ENCODE measurements at regions not wholly inside any gene's neighbourhood (a gene's known extent, or its start where the extent isn't known, plus 50 kb on each side); places are given as distances from the start of the nearest gene placed in this dataset.

DNA sequence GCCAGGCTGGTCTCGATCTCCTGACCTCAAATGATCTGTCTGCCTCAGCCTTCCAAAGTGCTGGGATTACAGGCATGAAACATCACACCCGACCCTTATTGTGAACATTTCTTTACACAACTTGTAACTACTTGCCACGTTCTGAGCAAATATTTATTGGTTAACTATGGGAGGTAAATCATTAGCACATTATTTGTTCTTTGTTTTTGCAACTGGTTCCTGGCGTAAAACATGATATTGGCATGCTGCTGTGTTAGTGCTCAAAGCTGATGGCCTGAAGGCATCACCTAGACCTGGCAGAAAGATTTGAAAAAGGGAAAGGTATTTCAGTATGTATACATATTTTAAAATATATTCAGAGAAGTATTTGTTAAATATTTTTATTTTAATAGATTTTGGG, 438.3 kb upstream of the PRKX start (continued):
- TF ChIP-seq EZH2 (IDR thresholded peaks at IDR 0.05; ENCODE audit: borderline replicate concordance, insufficient read depth, low read length, poor library complexity, severe bottlenecking): no peak

DNA sequence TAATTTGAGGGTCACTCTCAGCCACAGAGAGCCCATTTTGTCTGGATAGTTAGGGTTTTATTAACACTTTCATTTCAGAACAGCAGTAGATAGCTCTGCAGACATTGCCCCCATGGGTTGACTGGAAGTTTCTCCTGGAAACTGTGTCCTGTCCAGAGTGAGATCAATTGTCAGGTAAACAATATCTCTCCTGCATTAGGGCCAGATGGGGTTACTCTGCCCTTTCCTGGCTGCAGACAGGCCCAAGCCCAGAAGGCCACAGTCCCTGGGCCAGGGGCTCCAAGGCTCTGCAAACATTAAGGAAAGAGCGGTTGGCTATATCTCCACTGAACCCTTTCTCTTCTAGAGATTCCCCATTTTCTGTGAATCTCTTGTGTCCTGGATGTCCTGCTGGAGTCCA, 436.8 kb upstream of the PRKX start:
- H3K36me3 ChIP-seq (ENCODE audit: insufficient read depth, low read length): no peaks in the 10 kb centered on the region
- no peaks in the 10 kb centered on the region for H3F3A ChIP-seq (ENCODE audit: insufficient read depth, low read length, poor library complexity, severe bottlenecking)
- H3K4me3 ChIP-seq (ENCODE audit: low read length): no peak overlapping the region
- H4K20me1 ChIP-seq (ENCODE audit: insufficient read depth): no peaks in the 10 kb centered on the region
- TF ChIP-seq MXI1 (conservative IDR thresholded peaks at IDR 0.05; ENCODE audit: poor library complexity, severe bottlenecking): no peak
- no peak for TF ChIP-seq TAF1 (IDR thresholded peaks at IDR 0.05; ENCODE audit: low read depth)
- no peak for TF ChIP-seq POLR2AphosphoS5 (IDR thresholded peaks at IDR 0.05)
- no peak for TF ChIP-seq SMC3 (conservative IDR thresholded peaks at IDR 0.05; ENCODE audit: poor library complexity)
- TF ChIP-seq EP300 (conservative IDR thresholded peaks at IDR 0.05; ENCODE audit: poor library complexity, severe bottlenecking): no peak
- TF ChIP-seq RAD21 (conservative IDR thresholded peaks at IDR 0.05): no peak
- no peak for TF ChIP-seq REST (IDR thresholded peaks at IDR 0.05; ENCODE audit: borderline replicate concordance)
- no peak for TF ChIP-seq EZH2 (IDR thresholded peaks at IDR 0.05; ENCODE audit: borderline replicate concordance, insufficient read depth, low read length, poor library complexity, severe bottlenecking)
- TF ChIP-seq, protein P1, sequence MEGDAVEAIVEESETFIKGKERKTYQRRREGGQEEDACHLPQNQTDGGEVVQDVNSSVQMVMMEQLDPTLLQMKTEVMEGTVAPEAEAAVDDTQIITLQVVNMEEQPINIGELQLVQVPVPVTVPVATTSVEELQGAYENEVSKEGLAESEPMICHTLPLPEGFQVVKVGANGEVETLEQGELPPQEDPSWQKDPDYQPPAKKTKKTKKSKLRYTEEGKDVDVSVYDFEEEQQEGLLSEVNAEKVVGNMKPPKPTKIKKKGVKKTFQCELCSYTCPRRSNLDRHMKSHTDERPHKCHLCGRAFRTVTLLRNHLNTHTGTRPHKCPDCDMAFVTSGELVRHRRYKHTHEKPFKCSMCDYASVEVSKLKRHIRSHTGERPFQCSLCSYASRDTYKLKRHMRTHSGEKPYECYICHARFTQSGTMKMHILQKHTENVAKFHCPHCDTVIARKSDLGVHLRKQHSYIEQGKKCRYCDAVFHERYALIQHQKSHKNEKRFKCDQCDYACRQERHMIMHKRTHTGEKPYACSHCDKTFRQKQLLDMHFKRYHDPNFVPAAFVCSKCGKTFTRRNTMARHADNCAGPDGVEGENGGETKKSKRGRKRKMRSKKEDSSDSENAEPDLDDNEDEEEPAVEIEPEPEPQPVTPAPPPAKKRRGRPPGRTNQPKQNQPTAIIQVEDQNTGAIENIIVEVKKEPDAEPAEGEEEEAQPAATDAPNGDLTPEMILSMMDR (IDR thresholded peaks at IDR 0.05; ENCODE audit: poor library complexity, severe bottlenecking): no peak
- no peak overlapping the region for H2AFZ ChIP-seq (ENCODE audit: low read depth, low read length)
- no peaks in the 10 kb centered on the region for H3K79me2 ChIP-seq (replicated peaks; ENCODE audit: insufficient read depth, low read length)
- no peak overlapping the region for H3K27ac ChIP-seq (ENCODE audit: low read length)
- H3K9me2 ChIP-seq (ENCODE audit: insufficient read depth, low read length): no peaks in the 10 kb centered on the region
- H3K4me2 ChIP-seq (ENCODE audit: low read length): no peak overlapping the region
- no peak overlapping the region for H3K9ac ChIP-seq (ENCODE audit: low read length)
- no peaks in the 10 kb centered on the region for H3K27me3 ChIP-seq (ENCODE audit: insufficient read depth, low read depth, low read length)
- H3K9me3 ChIP-seq (ENCODE audit: low read length): no peaks in the 10 kb centered on the region

DNA sequence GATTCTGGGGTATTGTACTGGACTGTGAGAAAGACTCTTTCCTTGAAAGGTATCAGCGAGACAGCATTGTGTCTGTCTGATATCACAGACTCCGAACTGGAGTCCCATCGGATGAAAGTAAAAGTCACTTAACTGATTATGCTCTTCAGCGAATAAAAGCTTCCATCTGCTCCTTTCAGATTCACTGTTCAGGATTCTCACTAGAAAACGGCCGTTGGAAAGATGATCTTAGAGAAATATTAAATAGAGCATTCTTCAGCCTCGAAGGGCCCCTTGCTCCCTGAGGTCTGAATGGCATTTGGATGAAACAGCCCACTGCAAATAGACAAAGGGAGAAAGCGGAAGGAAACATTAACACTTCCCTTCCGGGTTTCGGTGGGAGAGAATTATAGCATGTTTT, 416.2 kb upstream of the PRKX start:
- Histone ChIP-seq H3K9me3 (ENCODE audit: low read length) (no peaks in the 10 kb centered on the region), H3K79me2 (replicated peaks; ENCODE audit: insufficient read depth, low read length) (no peaks in the 10 kb centered on the region), H3K27ac (ENCODE audit: low read length) (no peak overlapping the region), H2AFZ (ENCODE audit: low read depth, low read length) (no peak overlapping the region), H3K9me2 (ENCODE audit: insufficient read depth, low read length) (no peaks in the 10 kb centered on the region), H3K27me3 (ENCODE audit: insufficient read depth, low read depth, low read length) (no peaks in the 10 kb centered on the region), H3F3A (ENCODE audit: insufficient read depth, low read length, poor library complexity, severe bottlenecking) (no peaks in the 10 kb centered on the region), H3K9ac (ENCODE audit: low read length) (no peak overlapping the region), H4K20me1 (ENCODE audit: insufficient read depth) (no peaks in the 10 kb centered on the region), H3K36me3 (ENCODE audit: insufficient read depth, low read length) (no peaks in the 10 kb centered on the region), H3K4me2 (ENCODE audit: low read length) (no peak overlapping the region), H3K4me3 (ENCODE audit: low read length) (no peak overlapping the region)
- TF ChIP-seq POLR2AphosphoS5 (IDR thresholded peaks at IDR 0.05) (no peak), EP300 (conservative IDR thresholded peaks at IDR 0.05; ENCODE audit: poor library complexity, severe bottlenecking) (no peak), SMC3 (conservative IDR thresholded peaks at IDR 0.05; ENCODE audit: poor library complexity) (no peak), MXI1 (conservative IDR thresholded peaks at IDR 0.05; ENCODE audit: poor library complexity, severe bottlenecking) (no peak), REST (IDR thresholded peaks at IDR 0.05; ENCODE audit: borderline replicate concordance) (no peak), RAD21 (conservative IDR thresholded peaks at IDR 0.05) (no peak), EZH2 (IDR thresholded peaks at IDR 0.05; ENCODE audit: borderline replicate concordance, insufficient read depth, low read length, poor library complexity, severe bottlenecking) (no peak), TAF1 (IDR thresholded peaks at IDR 0.05; ENCODE audit: low read depth) (no peak)
- TF ChIP-seq, protein P1 (IDR thresholded peaks at IDR 0.05; ENCODE audit: poor library complexity, severe bottlenecking): no peak

Measured in neural cell (in vitro differentiated cells).